Activated CD4-positive, alpha-beta T cell treated with anti-CD3 and anti-CD28 coated beads for 24 hours (primary cell): ENCODE measurements at regions not wholly inside any gene's neighbourhood (a gene's known extent, or its start where the extent isn't known, plus 50 kb on each side); places are given as distances from the start of the nearest gene placed in this dataset.
"Not testable (repeated sequence)": the region's sequence is repeated elsewhere in the genome, so short reads cannot be mapped to it uniquely, and the experiment has no call there.

ENCODE experiments used
- DNase-seq, 2 donors: peaks; one replicate each; pipeline ENCODE4 v3.0.0-alpha.2; 2020; ENCODE audit warnings: low read depth in 2 of 2

- DNase-seq = no peak
Measured at GRCh38 chr20:12581644-12582289, 427.0 kb upstream of the SPTLC3 start.

- DNase-seq = not testable (repeated sequence)
Measured at GRCh38 chr20:12582710-12583109, 426.1 kb upstream of the SPTLC3 start.

- DNase-seq = no peak
Measured at GRCh38 chr20:12591949-12592470, 416.8 kb upstream of the SPTLC3 start.

- DNase-seq = no peak
Measured at GRCh38 chr20:12592756-12593155, 416.0 kb upstream of the SPTLC3 start.

- DNase-seq = no peak
Measured at GRCh38 chr20:12593342-12593873, 415.4 kb upstream of the SPTLC3 start.

- DNase-seq = no peak
Measured at GRCh38 chr20:12594410-12595088, 414.2 kb upstream of the SPTLC3 start.

GRCh38 chr20:12595841-12596240 lies 412.9 kb upstream of the SPTLC3 start:
- DNase-seq = no peak

- no peak for DNase-seq
Measured at GRCh38 chr20:12596863-12597262, 411.9 kb upstream of the SPTLC3 start.

- no peak for DNase-seq
Measured at GRCh38 chr20:12597551-12597950, 411.2 kb upstream of the SPTLC3 start.

GRCh38 chr20:12598894-12599293 lies 409.9 kb upstream of the SPTLC3 start:
- DNase-seq = no peak

GRCh38 chr20:12599494-12599893 lies 409.3 kb upstream of the SPTLC3 start:
- DNase-seq = no peak

- DNase-seq = no peak
Measured at GRCh38 chr20:12605751-12606150, 403.0 kb upstream of the SPTLC3 start.

- no peak for DNase-seq
Measured at GRCh38 chr20:12610871-12611270, 397.9 kb upstream of the SPTLC3 start.

GRCh38 chr20:12614764-12615163 lies 394.0 kb upstream of the SPTLC3 start:
- no peak for DNase-seq

GRCh38 chr20:12617076-12617475 lies 391.7 kb upstream of the SPTLC3 start:
- no peak for DNase-seq

GRCh38 chr20:12623870-12624269 lies 384.9 kb upstream of the SPTLC3 start:
- no peak for DNase-seq

- no peak for DNase-seq
Measured at GRCh38 chr20:12627485-12627884, 381.3 kb upstream of the SPTLC3 start.

GRCh38 chr20:12638633-12639312 lies 370.0 kb upstream of the SPTLC3 start:
- no peak for DNase-seq

- no peak for DNase-seq
Measured at GRCh38 chr20:12640251-12640650, 368.5 kb upstream of the SPTLC3 start.

- DNase-seq = no peak
Measured at GRCh38 chr20:12641619-12642018, 367.2 kb upstream of the SPTLC3 start.

- DNase-seq = no peak
Measured at GRCh38 chr20:12644461-12644860, 364.3 kb upstream of the SPTLC3 start.

- no peak for DNase-seq
Measured at GRCh38 chr20:12649234-12649633, 359.5 kb upstream of the SPTLC3 start.

- no peak for DNase-seq
Measured at GRCh38 chr20:12653642-12654041, 355.1 kb upstream of the SPTLC3 start.
